Colon (tissue), 2 donors: ENCODE measurements at regions not wholly inside any gene's neighbourhood (a gene's known extent, or its start where the extent isn't known, plus 50 kb on each side); places are given as distances from the start of the nearest gene placed in this dataset.
"Not testable (repeated sequence)": the region's sequence is repeated elsewhere in the genome, so short reads cannot be mapped to it uniquely, and the experiment has no call there.

Experiments used
- FAIRE-seq: peaks from 2 replicates; lab custom pipeline; 2012; peaks lifted over from hg19 to GRCh38; lab: Jason Lieb, UNC
- donor health status: control.
- donor health status: control.

GRCh38 chrX:848386-848785, 217.8 kb downstream of the SHOX start:
- FAIRE-seq = no peak

GRCh38 chrX:843306-843705, 212.7 kb downstream of the SHOX start:
- no peak for FAIRE-seq

- no peak for FAIRE-seq
Measured at GRCh38 chrX:840556-840955, 210.0 kb downstream of the SHOX start.

GRCh38 chrX:838666-839065, 208.1 kb downstream of the SHOX start:
- FAIRE-seq = not testable (repeated sequence)

GRCh38 chrX:835857-836256, 205.3 kb downstream of the SHOX start:
- not testable (repeated sequence) for FAIRE-seq

GRCh38 chrX:830532-830931, 199.9 kb downstream of the SHOX start:
- FAIRE-seq = no peak

GRCh38 chrX:829145-829544, 198.6 kb downstream of the SHOX start:
- no peak for FAIRE-seq

GRCh38 chrX:828411-828959, 197.9 kb downstream of the SHOX start:
- no peak for FAIRE-seq

- no peak for FAIRE-seq
Measured at GRCh38 chrX:826448-826847, 195.9 kb downstream of the SHOX start.

GRCh38 chrX:825991-826390, 195.4 kb downstream of the SHOX start:
- no peak for FAIRE-seq

- not testable (repeated sequence) for FAIRE-seq
Measured at GRCh38 chrX:823073-823472, 192.5 kb downstream of the SHOX start.

GRCh38 chrX:821327-822107, 190.9 kb downstream of the SHOX start:
- FAIRE-seq = no peak

GRCh38 chrX:819684-820083, 189.1 kb downstream of the SHOX start:
- FAIRE-seq = no peak

- FAIRE-seq = no peak
Measured at GRCh38 chrX:817759-818300, 187.2 kb downstream of the SHOX start.

GRCh38 chrX:817147-817546, 186.6 kb downstream of the SHOX start:
- not testable (repeated sequence) for FAIRE-seq

GRCh38 chrX:816411-816810, 185.8 kb downstream of the SHOX start:
- FAIRE-seq = no peak

- no peak for FAIRE-seq
Measured at GRCh38 chrX:810186-810585, 179.6 kb downstream of the SHOX start.

- no peak for FAIRE-seq
Measured at GRCh38 chrX:809081-809480, 178.5 kb downstream of the SHOX start.

GRCh38 chrX:806586-806985, 176.0 kb downstream of the SHOX start:
- no peak for FAIRE-seq

GRCh38 chrX:805988-806387, 175.4 kb downstream of the SHOX start:
- FAIRE-seq = no peak

- no peak for FAIRE-seq
Measured at GRCh38 chrX:805103-805670, 174.6 kb downstream of the SHOX start.

- no peak for FAIRE-seq
Measured at GRCh38 chrX:802846-803245, 172.3 kb downstream of the SHOX start.

GRCh38 chrX:799808-800207, 169.2 kb downstream of the SHOX start:
- FAIRE-seq = no peak
